ENCODE measurements at regions not wholly inside any gene's neighbourhood (a gene's known extent, or its start where the extent isn't known, plus 50 kb on each side); places are given as distances from the start of the nearest gene placed in this dataset.
"Not testable (repeated sequence)": the region's sequence is repeated elsewhere in the genome, so short reads cannot be mapped to it uniquely, and the experiment has no call there.

DNA sequence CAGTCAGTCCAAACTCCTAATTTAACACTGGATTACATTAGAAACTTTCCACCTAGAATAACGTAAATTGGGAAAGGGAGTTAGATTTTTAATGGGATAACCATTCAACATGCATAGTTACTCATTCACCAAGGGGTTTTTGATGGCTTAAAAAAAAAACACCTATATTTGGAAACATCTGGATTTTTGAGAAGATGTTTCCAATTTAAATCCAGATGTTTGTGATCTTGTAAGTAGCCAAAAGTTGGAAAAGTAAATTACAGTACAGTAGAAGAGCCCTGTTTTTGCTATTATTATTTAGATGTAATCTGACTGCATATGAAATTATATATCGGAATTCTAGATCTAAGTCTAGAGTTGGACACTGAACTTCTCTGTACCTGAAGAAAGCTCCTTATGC lies 478.2 kb downstream of the CD83 start:
- H3K9me3 Mint-ChIP-seq (ENCODE audit: low read depth), result no peaks in the 10 kb centered on the region
- no peak for DNase-seq (ENCODE audit: low spot score, unreplicated experiment)

DNA sequence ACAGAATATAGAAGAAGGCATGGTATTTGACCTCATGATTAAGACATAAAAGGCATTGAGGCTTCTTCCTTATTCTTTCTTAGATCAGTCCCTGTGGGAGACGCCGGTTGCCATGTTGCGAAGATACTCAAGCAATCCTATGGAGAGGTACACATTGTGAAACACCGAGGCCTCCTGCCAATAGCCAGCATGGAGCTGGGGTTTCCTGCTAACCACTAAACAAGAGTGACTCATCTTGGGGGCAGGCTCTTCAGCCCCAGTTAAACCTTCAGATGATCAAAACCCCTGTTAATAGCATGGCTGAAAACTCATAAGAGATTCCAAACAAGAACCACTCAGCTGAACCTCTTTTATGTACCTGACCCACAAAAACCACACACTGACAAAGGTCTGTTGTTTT lies 478.8 kb downstream of the CD83 start:
- TF ChIP-seq, protein P1, sequence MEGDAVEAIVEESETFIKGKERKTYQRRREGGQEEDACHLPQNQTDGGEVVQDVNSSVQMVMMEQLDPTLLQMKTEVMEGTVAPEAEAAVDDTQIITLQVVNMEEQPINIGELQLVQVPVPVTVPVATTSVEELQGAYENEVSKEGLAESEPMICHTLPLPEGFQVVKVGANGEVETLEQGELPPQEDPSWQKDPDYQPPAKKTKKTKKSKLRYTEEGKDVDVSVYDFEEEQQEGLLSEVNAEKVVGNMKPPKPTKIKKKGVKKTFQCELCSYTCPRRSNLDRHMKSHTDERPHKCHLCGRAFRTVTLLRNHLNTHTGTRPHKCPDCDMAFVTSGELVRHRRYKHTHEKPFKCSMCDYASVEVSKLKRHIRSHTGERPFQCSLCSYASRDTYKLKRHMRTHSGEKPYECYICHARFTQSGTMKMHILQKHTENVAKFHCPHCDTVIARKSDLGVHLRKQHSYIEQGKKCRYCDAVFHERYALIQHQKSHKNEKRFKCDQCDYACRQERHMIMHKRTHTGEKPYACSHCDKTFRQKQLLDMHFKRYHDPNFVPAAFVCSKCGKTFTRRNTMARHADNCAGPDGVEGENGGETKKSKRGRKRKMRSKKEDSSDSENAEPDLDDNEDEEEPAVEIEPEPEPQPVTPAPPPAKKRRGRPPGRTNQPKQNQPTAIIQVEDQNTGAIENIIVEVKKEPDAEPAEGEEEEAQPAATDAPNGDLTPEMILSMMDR (IDR thresholded peaks at IDR 0.05; ENCODE audit: unreplicated experiment), result no peak
- H3K4me1 Mint-ChIP-seq (ENCODE audit: low read depth), result peaks cover 3% of the 10 kb centered on the region
- H3K4me3 Mint-ChIP-seq (ENCODE audit: low read depth), result no peak overlapping the region
- DNase-seq (ENCODE audit: low spot score, unreplicated experiment), result no peak
- H3K27me3 Mint-ChIP-seq, result no peaks in the 10 kb centered on the region
- H3K9me3 Mint-ChIP-seq (ENCODE audit: low read depth), result no peaks in the 10 kb centered on the region
- H3K27ac Mint-ChIP-seq, result no peak overlapping the region
- H3K36me3 Mint-ChIP-seq (ENCODE audit: insufficient read depth), result no peaks in the 10 kb centered on the region

More for the DNA sequence above, 478.2 kb downstream of the CD83 start:
- H3K27ac Mint-ChIP-seq, result no peak overlapping the region
- H3K4me3 Mint-ChIP-seq (ENCODE audit: low read depth), result no peak overlapping the region
- H3K4me1 Mint-ChIP-seq (ENCODE audit: low read depth), result no peaks in the 10 kb centered on the region
- TF ChIP-seq, protein P1 (IDR thresholded peaks at IDR 0.05; ENCODE audit: unreplicated experiment), result no peak
- no peaks in the 10 kb centered on the region for H3K36me3 Mint-ChIP-seq (ENCODE audit: insufficient read depth)
- H3K27me3 Mint-ChIP-seq, result peaks cover 4% of the 10 kb centered on the region

DNA sequence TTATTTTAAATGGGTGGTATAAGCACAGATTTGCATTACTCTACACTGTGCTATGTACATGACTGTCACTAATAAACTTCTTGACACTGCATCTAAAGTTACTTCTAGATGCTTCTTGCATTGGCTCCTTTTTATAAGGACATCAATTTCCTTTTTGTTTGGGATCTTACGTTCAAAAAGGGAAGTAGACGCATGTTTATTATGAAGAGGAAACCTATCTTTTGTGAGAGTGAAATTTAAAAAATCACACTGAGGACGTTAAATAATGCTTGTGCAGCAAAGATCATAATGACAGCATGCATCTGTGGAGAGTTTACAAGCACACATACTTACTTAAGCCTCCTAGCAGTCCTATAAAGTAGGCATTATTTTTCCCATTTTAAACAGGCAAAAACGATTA lies 479.5 kb downstream of the CD83 start:
- Mint-ChIP-seq H3K4me3 (ENCODE audit: low read depth) (no peak overlapping the region), H3K36me3 (ENCODE audit: insufficient read depth) (no peaks in the 10 kb centered on the region), H3K4me1 (ENCODE audit: low read depth) (peaks cover 9% of the 10 kb centered on the region), H3K27ac (no peak overlapping the region), H3K27me3 (no peaks in the 10 kb centered on the region), H3K9me3 (ENCODE audit: low read depth) (no peaks in the 10 kb centered on the region)
- no peak for DNase-seq (ENCODE audit: low spot score, unreplicated experiment)
- TF ChIP-seq, protein P1 (IDR thresholded peaks at IDR 0.05; ENCODE audit: unreplicated experiment), result no peak

DNA sequence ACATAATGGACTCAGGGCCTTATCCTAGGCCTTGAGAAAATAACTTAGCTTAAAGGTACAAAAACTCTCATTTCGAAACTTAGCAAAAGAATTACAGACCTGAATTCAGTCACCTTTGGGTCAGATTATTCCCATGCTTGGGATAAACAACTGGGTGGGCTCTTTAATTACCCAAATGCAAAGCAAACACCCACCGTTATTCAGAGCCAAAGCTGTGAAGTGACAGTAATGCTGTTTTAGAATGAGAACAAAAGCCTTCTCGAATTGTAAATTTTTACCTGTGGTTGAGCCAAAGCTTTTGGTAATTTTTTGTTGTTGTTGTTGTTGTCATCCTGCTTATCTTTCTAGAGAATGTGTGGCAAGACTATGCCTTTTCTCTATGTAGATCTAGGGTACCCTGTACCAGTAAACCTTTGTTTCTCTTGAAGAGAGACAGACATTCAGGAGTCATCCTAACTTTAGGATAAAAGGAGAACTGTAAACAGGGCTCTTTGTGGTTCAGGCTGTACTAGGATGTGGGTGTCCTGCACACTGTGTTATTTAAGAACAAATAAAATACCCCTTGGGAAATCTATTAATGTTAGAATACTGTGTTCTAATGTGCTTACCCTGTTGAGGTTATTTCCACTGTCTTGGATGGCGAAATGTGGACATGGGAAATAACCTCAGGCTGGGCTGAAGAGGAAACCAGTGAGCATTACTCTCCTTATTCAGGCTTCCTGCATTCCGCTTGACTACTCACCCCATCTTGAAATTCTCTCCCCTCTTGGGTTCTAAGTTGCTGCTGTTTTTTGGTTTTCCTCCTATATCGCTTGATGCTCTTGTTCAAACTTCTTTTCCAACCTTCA lies 480.7 kb downstream of the CD83 start:
- Mint-ChIP-seq H3K27ac (no peak overlapping the region), H3K27me3 (no peaks in the 10 kb centered on the region), H3K4me1 (ENCODE audit: low read depth) (peaks cover 11% of the 10 kb centered on the region), H3K9me3 (ENCODE audit: low read depth) (no peaks in the 10 kb centered on the region), H3K36me3 (ENCODE audit: insufficient read depth) (no peaks in the 10 kb centered on the region), H3K4me3 (ENCODE audit: low read depth) (no peak overlapping the region)
- TF ChIP-seq, protein P1 (IDR thresholded peaks at IDR 0.05; ENCODE audit: unreplicated experiment), result no peak
- DNase-seq (ENCODE audit: low spot score, unreplicated experiment), result no peak

DNA sequence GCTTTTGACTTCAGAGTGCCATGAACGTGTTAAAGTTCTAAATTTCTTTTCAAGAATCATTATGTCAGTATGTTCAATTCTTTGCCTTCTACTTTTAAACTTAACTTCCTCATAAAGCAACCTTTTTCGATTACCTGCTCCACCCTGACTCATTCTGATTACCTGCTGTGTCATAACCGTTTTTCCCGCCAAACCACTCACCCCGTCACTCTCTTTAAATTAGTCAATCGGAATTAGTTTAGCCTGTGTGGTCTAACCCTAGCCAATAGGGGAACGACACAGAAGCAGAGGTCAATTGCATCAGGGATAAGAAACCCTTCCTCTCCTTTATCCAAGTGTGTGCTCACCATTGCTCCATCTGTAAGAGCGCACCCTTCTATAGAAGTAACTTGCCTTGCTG lies 482.7 kb downstream of the CD83 start:
- not testable (repeated sequence) for H3K27ac Mint-ChIP-seq; H3K4me3 Mint-ChIP-seq (ENCODE audit: low read depth); H3K27me3 Mint-ChIP-seq; H3K9me3 Mint-ChIP-seq (ENCODE audit: low read depth); DNase-seq (ENCODE audit: low spot score, unreplicated experiment); H3K36me3 Mint-ChIP-seq (ENCODE audit: insufficient read depth)
- H3K4me1 Mint-ChIP-seq (ENCODE audit: low read depth), result peaks cover 11% of the 10 kb centered on the region

DNA sequence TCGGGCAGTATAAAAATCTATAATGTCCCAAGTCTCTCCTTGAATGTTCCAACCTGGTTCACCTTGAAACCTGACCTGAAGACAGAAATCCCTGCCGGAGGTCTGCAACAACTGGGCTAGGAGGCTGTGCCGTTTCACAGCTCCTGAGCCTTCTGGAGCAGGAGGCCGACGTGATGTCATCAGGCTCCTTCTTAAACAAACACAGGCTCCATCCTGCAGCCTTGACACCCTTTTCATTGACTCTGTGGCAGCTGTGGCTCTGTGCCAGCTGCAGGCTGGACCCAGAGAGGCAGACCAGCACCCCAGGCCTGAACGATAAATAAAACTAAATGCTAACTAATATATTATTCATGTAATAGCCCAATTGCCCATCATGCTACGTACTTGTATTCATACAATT lies 483.9 kb downstream of the CD83 start:
- Mint-ChIP-seq H3K4me3 (ENCODE audit: low read depth) (no peak overlapping the region), H3K9me3 (ENCODE audit: low read depth) (no peaks in the 10 kb centered on the region), H3K4me1 (ENCODE audit: low read depth) (peaks cover 11% of the 10 kb centered on the region), H3K36me3 (ENCODE audit: insufficient read depth) (no peaks in the 10 kb centered on the region), H3K27me3 (no peaks in the 10 kb centered on the region), H3K27ac (peak overlapping the region; percentile 34)
- DNase-seq (ENCODE audit: low spot score, unreplicated experiment), result no peak
- TF ChIP-seq, protein P1 (IDR thresholded peaks at IDR 0.05; ENCODE audit: unreplicated experiment), result no peak

Measured in progenitor cell of endocrine pancreas (in vitro differentiated cells).